GM18507 (cell line): ENCODE measurements at regions not wholly inside any gene's neighbourhood (a gene's known extent, or its start where the extent isn't known, plus 50 kb on each side); places are given as distances from the start of the nearest gene placed in this dataset.
"Not testable (repeated sequence)": the region's sequence is repeated elsewhere in the genome, so short reads cannot be mapped to it uniquely, and the experiment has no call there.

Source experiments
- DNase-seq: peaks from one replicate; pipeline ENCODE4 v3.0.0; 2011; ENCODE audit warnings: low read depth; ENCODE audit not compliant: insufficient read length; ENCODE audit errors: extremely low spot score
- FAIRE-seq: peaks from 2 replicates; lab custom pipeline; 2011; peaks lifted over from hg19 to GRCh38; lab: Jason Lieb, UNC

DNA sequence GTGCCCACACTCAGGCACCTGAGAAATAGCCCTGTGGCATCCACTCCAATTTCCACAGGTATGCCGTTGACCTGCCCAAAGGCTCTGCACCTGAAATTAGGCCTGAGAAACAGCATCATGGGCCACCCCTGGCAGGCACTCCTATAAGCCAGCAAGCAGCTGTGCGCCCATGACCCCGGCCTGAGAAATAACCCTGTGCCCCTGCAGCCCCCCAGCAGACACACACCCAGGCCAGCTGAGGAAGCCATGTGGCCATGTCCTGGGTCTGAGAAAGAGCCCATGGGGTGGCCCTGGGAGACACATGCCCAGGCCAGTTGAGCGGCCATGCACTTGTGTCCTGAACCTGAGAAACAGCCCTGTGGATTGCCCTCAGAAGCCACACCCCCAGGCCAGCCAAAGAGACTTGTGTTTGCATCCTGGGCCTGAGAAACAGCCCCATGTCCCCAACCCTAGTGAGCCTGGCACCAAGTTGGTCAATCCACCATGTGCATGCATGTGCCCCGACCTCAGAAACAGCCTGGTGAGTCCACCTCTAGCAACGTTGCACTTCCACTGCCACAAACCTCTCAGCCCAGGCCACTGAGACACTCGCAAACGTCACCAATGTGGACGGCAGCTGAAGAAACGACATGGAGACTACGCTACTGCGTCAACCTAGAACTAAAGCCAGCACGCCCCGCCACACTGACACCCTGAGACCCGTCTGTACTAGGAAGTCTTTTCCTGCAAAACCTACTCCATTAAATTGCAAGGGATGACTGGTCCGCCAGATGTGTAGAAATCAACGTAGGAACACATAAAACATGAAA is 411.9 kb downstream of the TMEM121 start:
- no peak for FAIRE-seq
- no peak for DNase-seq

DNA sequence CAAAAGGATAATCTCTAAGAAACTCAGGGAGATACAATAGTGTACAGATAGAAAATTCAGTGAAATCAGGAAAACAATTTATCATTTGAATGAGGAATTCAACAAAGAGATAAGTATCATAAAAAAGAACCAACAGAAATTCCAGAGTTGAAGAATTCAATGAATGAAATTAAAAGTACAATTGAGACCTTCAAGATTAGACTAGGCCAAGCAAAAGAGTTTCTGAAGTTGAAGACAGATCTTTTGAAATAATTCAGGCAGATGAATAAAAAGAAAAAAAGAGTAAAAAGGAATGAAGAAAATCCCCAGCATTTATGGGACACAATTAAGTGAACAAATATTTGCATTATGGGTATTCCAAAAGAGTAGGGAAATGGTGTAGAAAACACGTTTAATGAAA is 412.6 kb downstream of the TMEM121 start:
- FAIRE-seq (no peak), DNase-seq (no peak)

DNA sequence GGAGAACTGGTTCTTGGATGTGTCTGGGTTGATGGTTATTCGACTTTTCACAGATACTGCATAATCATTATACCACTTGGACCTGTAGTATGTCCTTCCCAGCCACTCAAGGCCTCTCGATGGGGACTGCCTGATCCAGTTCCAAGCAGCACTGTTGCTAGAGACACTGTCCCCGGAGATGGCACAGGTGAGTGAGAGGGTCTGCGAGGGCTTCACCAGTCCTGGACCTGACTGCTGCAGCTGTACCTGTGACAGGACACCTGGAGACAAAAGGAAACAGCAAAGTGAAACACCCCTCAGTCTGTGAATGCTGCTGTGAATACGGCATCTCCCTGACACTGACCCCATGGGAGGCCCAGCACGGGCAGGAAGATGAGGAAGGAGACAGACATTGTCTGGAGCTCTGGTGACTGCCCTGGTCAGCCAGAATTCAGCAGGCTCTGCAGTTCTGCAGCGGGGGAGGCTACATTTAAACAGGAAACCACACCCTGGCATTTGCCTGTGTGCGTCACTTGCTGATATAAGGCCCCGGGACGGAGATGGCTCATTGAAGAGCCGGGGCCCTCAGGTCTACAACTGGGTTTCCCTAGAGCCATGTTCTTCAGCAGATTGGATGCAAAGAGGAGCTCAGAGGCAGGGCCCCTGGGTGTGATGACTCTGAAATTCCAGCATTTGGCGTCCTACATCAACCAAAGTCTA is 413.6 kb downstream of the TMEM121 start:
- no peak for FAIRE-seq
- DNase-seq, result no peak

DNA sequence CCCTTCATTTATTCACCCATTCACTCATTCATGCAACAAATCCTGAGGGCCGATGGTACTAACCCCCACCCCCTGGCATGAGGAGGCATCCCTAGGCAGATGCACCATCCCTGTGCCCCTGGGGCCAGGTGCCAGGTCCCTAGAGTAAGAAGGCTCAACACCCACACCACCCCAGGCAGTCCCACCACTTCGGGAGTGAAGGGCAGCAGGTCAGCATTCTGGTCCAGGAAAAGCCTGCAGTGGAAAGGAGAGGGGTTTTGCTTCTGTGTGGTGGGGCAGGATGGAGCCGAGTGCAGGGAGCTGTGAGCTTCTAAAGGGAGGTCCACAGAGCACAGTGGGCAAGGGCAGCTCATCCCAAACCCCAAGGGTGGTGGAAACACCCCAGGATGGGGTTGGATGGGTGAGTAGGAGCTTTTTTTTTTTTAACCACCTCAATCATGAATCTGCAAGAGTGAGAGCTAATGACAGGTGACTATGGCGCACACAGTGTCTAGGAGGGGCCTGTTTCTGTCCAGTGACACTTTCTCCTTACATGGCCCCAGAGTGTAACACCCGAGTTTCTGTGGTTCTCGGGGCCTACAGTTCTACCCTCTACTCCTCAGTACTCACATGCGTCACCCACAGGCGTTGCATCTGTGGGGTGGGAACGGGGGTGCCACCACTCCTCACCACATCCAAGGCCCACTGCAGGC is 414.3 kb downstream of the TMEM121 start:
- no peak for FAIRE-seq
- DNase-seq, result no peak

DNA sequence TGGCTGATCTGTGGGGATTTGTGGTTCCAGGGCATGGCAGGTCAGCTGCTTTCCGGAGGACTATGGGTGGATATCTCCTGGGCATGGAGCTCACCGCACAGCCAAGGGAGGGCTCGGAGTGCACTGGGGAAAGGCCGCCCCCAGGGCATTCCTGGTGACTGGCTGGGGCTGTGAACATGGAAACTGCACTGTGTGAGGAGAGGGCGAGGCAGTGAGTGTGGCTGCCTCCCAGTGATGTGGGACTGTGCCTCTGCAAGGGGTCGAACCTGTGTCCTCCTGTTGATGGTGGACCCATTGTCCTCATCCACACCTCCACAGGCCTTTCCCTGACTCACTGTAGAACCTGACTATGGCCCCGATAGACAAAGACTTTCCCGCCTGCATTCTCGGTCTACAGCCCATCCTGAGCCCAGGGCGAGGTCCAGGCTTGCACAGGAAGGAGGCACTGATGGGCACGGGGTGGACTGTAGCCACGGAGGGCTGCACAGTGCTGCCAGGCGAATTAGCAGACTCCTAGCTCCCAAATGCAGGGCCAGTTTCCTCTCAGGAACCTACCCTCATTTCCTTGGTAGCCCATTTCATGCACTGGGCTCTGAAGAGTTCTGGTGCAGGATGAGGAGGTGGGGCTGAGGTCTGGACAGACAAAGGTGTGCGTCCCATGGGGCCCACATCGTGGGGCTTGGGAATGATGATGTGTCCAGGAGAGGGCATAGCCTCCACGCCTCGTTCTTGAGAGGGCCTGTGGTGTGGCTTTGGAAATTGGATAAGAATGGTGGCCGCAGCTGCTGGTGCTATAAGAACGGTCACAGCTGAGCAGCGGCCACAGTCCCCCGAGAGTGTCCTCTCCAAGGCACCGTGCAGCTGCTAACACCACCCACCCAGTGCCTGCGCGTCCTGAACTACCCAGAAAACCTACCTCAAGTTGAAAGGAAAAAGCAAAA is 415.1 kb downstream of the TMEM121 start:
- DNase-seq, result no peak
- FAIRE-seq, result no peak

DNA sequence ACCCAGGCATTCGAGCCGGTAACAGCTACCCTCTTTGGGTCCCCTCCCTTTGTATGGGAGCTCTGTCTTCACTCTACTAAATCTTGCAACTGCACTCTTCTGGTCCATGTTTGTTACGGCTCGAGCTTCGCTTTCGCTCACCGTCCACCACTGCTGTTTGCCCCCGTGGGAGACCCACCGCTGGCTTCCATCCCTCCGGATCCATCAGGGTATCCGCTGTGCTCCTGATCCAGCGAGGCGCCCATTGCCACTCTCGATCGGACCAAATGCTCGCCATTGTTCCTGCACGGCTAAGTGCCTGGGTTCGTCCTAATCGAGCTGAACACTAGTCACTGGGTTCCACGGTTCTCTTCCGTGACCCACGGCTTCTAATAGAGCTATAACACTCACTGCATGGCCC is 416.3 kb downstream of the TMEM121 start:
- not testable (repeated sequence) for DNase-seq, FAIRE-seq

DNA sequence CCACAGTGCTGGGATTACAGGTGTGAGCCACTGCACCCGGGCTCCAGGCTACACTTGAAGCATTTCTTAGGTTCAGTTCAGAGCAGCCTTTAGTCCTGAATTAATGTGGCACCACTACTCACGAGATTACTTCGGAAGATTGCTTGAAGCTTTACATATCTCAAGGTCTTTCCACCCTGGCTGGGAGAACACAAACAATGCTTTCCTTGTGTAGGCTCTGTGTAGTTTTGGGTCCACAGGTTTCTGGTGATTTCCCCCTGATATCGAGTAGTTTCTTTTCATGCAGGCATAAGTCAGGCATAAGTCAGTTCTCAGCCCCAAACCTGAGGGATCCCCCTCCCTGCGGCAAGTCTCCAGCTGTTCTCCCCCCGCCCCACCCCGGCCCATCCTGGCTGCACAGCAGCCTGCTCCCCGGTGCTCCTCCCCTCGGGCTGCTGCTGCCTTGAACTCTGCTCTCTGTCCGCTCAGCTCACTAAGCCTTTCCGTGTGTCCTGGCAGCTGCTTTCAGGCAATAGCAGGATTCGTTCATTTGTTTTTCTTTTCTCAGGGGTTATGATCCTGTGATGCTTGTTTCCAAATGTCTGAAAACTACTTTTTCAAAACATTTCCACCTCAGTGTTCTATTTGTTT is 417.7 kb downstream of the TMEM121 start:
- no peak for DNase-seq
- FAIRE-seq, result no peak

DNA sequence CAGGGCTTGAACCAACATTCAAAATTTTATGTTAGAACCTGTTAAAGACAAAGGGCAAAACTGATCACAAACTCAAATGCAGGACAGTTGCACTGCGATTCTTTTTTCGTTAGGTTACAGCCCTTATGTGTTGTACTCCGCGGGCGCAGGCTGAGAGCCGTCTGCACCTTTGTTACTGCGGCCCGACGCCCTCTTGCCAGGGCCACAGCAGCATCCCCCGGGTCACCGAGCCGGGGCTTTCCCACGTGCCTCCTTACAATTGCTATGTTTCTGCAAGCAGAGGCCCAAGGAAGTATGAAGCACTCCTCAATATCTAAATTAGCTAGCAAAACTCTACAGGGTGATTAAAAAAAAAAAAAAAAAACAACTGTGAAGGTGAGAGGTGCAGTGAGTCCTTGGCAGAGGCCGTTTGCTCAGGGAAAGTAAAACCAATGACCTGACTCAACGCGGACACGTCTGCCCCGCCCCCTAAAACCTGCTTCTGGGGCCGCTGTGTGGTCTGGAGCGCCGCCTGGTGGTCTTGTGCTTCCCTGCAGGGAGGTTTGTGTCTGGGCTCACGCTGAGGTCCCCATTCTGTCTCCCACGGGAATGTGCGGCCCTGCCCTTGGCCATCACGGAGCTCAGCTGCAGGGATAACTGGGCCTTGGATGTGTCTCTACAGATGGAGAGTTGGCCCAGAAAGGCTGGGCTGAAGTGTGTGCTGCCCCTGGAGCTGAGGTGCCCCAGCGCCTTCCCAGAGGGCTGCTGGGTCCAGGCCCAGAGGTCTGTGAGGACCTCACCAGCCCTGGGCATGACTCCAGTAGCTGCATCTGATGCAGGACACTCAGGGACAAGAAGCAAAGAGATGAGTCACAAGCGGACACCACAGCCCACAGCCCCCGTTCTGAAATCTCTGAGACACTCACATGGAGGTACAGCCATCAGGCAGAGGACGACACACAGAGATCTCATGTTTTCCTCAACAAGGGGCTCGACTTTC is 418.5 kb downstream of the TMEM121 start:
- no peak for FAIRE-seq
- no peak for DNase-seq

DNA sequence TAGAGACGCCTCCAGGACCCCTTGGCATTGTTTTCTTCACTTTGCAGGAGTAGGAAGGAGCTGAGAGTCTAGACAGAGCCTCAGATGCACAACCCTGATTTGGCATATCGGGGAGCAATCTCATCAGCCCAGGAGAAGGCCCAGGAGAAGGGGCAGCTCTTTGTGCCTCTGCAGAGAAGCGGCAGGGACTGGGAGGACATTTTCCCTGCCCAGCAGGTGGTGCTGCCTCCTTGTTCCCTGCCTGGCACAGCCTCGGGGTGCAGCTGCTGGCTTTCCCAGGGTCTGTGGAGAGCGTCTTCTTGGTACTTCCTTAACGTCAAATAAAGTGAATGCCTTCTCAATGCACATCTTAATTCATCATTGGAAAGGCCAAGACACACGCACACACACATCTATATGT is 419.5 kb downstream of the TMEM121 start:
- FAIRE-seq (no peak), DNase-seq (no peak)

DNA sequence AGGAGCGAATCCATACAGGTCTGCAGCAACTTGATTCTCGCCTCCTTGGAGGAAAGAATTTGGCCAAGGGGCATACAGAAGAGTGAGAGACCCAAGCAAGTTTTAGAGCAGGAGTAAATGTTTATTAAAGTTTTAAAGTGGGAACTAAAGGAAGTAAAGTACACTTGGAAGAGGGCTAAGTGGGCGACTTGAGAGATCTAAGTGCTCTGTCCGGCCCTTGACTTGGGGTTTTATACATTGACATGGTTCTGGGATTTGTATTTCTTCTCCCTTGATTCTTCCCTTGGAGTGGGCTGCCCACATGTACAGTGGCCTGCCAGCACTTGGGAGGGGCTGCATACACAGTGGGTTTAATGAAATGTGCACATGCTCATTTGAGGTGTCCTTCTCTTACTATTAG is 421.2 kb downstream of the TMEM121 start:
- DNase-seq (no peak), FAIRE-seq (no peak)

DNA sequence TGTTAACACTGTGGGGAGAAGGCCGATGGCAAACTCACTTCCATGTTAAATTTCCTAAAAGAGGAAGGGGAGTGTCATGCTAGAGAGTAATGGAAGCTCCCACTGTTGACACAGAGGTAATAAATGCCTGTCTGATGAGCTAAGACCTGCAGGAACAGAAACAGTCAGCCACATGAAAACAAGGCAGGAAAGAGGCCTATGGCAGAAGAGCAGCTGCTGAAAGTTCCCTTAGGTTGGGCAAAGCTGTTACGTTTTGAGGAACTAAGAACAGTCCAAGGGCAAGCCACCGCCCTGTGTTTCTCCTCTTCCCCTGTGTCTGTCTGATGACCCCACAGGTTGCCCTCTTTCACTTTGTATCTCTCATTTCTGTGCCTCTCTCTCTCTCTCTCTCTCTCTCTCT is 422.6 kb downstream of the TMEM121 start:
- DNase-seq, FAIRE-seq: not testable (repeated sequence)

DNA sequence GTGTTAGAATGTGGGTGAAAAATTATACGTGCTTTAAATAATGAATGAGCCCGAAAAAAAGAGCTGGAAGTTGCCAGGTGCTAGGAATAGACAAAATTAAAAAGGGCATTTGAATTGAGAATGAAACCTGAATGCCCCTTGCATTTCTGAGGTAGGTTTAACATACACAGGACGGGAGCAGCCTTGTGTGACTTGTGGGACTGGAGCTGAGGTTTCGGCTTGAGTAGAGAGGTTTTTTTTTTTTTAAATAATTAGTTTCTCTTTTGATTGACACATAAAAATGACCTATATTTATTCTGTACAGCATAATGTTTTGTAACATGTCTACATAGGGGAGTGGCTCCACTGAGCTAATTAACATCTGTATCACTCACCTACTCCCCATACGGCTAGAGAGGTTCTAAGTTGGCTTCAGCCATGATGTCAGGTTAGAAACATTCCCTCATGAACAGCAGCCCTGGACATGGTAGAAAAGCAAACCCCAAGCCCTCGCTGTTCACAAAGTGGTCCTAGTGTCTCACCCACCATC is 424.0 kb downstream of the TMEM121 start:
- not testable (repeated sequence) for DNase-seq, FAIRE-seq

DNA sequence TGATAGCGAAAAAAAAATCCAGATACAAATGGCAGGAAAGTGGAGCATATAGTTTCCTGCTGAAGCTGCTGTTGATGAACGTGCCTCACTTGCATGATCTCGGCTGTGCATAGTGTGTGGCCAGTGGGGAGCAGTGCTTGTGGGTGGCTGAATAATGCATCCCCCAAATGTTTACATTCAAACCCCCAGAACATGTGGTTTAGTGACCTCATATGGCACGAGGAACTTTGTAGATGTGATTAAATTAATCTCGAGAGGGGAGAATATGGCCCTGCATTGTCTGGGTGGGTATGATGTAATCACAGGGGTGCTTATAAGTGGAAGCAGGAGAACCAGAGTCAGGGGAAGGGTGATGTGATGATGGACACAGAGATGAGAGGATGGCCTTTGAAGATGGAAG is 425.0 kb downstream of the TMEM121 start:
- no peak for FAIRE-seq
- no peak for DNase-seq

DNA sequence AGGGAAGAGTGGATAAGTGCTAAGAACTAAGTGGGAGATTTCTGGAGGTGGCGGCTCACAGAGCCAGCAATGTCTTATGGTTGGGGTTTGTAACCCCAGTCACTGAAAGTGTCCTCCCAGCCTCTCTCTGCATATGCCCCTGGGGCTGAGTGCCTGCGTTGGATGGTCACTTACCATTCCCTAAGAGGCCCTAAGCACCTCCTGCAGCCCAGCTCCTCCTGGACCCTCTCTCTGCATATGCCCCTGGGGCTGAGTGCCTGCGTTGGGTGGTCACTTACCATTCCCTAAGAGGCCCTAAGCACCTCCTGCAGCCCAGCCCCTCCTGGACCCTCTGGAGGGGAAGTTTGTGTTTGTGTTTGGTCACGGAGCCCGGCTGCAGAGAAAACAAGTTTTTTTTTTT is 425.8 kb downstream of the TMEM121 start:
- DNase-seq (no peak), FAIRE-seq (no peak)

DNA sequence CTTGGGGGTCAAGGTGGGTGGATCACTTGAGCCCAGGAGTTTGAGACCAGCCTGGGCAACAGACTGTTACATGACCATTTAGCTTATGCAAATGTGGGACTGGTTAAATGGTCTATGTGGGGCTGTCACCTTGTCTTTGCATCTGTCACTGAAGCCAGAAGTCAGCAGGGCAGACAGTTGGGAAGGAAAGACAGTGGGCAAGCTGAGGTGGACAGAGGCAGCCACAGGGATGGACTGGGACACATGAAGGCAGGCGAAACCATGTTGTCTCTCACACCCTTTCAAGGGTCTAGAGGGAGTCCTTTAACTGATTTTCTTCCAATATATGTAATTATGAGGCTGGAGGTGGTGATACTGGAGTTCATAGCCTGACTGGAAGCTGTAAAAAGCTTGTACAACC is 426.4 kb downstream of the TMEM121 start:
- FAIRE-seq (no peak), DNase-seq (no peak)

DNA sequence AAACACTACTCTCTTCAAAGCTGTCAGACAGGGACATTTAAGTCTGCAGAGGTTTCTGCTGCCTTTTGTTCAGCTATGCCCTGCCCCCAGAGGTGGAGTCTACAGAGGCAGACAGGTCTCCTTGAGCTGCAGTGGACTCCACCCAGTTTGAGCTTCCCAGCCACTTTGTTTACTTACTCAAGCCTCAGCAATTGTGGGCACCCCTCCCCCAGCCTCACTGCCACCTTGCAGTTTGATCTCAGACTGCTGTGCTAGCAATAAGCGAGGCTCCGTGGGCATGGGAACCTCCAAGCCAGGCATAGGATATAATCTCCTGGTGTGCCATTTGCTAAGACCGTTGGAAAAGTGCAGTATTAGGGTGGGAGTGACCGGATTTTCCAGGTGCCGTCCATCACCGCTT is 435.2 kb downstream of the TMEM121 start:
- FAIRE-seq, DNase-seq: not testable (repeated sequence)

DNA sequence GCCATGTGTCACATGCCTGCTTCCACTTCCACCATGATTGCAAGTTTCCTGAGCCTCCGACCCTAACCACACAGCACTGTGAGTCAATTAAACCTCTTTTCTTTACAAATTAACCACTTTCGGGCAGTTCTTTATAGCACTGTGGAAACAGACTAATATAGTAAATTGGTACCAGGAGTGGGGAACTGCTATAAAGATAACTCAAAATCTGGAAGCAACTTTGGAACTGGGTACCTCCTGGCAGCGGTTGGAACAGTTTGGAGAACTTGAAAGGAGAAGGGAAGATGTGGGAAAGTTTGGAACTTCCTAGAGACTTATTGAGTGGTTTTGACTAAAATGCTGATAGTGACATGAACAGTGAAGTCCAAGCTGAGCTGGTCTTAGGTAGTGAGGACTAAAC is 436.1 kb downstream of the TMEM121 start:
- FAIRE-seq, result no peak
- DNase-seq, result no peak

DNA sequence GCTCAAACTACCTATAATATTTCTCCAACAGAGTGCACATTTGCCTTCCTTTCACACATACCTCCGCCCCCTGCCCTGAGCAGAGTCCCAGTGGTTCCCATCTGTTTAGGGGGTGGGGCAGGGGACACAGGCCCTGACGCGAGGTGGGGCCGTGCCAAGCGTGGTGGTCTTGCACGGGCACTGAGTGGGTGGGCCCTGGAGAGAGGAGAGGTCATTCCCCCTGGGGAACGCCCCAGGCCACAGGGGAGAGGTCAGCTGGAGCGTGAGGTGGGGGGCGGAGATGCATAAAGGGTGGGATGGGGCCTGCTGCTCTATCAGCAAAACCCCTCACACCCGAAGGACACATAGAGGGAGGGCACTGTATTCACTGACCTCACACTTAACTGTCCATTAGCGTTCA is 441.9 kb downstream of the TMEM121 start:
- FAIRE-seq (no peak), DNase-seq (no peak)
